NCI-H748 (cell line): ENCODE measurements at regions not wholly inside any gene's neighbourhood (a gene's known extent, or its start where the extent isn't known, plus 50 kb on each side); places are given as distances from the start of the nearest gene placed in this dataset.
A peak's percentile ranks its signal among the peaks of the same experiment; 100 is the strongest.

Experiments used
- DNase-seq: peaks from one replicate; lab custom pipeline; 2025; ENCODE audit not compliant: unreplicated experiment; lab: John Stamatoyannopoulos, UW

DNA sequence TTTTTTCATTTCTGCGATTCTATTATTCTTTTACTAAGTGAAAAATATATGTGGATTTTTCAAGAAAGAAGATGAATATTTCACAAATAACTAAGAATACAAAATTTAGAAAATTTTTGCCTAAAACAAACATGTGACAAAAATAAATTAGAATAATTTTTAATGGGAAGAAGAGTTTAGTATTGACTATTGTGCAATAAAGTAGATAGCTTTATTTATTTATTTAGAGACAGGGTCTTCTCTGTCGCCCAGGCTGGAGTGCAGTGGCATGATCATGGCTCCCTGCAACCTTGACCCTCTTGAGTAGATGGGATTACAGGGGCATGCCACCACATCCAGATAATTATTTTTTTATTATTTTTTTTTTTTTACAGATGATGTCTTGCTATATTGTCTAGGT, 95.3 kb upstream of the PAQR3 start:
- DNase-seq: no peak

DNA sequence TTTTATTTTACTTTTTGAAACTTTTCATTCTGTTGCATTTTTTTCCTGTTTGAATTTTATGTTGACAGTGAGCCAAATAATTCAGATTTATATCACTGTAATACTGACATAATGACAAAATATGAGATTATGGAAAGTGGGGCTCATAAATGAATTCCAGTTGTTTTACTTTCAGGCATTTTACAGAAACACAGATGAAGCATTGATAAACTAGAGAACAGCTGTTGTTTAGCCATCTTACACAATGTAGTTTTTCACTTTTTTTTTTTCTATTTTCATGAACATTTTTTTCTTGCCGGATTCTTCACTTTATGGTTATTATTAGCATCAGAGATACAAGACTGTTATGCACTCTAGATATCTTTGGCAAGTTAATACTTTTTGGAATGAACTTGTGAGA, 91.7 kb upstream of the PAQR3 start:
- DNase-seq: no peak

DNA sequence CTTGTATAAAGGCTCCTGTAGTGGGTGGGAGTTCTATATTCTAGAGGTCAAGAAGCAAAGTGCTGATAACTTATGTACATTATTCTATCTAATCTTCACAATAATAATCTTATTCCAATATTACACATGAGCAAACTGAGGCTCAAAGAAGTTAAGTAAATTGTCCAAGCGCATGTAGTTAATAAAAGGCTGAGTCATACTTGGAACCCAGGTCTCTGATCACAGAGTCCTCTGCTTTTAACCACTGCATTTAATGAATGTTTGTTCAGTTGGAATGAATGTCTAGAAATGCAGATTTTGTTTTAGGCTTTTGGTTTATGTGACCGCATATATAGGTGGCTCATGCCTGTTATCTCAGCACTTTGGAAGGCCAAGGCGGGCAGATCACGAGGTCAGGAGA, 88.4 kb upstream of the PAQR3 start:
- DNase-seq: no peak

DNA sequence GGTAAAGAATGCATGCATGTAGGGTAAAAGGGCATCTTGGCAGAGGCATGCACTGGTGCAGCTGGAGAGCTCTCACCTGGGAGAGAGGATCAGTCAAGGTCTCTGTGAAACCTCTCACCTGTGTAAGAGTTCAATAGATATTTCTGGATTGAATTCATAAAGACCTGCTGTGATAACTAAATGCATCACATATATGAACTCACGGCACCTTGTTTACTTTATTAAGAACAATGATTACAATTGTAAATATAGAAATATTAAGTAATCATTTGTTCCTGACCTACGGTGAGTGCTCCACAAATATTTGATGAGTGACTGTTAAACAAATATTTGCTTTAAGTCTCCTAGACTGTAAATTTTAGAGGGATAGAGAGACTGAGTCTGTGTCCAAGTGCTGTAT, 85.9 kb upstream of the PAQR3 start:
- DNase-seq: peak; percentile 61

DNA sequence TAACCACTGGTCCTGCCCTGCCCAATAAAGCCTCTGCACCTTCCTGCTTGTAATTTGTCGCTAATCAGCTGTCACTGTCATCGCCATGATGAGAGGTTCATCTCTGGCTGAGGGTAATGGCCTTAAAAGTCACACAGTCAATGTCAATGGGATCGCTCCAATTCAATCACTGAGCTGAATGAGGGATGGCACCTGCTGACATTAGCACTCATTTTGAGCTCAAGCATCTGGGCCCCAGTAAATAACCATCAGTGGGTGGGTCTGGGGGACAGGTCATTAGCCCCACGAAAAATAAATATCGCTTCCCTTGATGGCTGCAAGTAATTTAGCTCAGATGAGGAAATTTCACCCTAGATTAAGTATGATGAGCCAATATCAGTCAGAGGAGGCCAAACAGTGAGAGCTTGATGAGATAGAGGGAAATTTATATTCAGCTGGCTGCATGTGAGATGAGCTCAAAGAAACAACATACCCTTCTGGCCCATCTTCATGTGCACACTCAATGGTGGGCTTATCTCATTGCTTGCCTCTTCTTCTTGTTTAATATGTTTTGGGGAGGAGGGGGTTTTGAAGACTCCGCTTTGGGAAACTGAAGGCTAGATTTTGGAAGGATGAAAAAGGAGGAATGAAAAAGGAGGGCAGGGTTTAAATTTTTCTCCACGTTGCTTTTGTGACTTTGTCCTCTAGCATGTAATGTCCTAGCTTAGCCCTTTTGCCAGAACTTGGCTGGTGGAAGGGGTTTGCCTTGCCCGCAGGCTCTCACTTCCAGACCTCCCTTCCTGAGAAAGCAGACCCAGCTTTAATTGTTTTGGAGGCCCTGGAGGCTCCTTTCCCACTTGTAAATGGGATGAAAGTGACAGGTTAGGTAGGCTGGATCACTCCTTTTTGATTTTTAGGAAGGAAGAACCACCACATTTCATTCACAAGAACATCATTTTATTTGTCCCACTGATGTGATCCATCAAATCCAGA, 84.8 kb upstream of the PAQR3 start:
- DNase-seq: peak; percentile 77

DNA sequence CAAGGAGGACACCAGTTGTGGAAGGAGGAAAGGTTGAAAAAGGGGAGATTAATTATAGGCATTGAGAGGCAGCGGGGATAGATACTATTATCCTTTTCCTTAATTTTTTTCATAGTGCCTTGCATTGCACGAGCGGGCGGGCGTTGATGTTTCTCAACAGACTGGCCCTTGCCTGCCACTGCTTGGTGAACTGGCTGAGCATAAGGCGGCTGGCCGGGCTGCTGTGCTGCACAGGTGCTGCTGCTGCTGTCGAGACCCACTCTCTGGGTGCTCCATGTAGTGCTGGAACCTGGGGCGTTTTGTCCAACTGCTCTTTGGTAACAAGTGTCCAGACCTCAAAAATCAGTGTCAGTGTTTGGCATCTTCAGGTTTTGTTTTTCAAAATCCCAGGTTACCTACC, 83.3 kb upstream of the PAQR3 start:
- no peak for DNase-seq

DNA sequence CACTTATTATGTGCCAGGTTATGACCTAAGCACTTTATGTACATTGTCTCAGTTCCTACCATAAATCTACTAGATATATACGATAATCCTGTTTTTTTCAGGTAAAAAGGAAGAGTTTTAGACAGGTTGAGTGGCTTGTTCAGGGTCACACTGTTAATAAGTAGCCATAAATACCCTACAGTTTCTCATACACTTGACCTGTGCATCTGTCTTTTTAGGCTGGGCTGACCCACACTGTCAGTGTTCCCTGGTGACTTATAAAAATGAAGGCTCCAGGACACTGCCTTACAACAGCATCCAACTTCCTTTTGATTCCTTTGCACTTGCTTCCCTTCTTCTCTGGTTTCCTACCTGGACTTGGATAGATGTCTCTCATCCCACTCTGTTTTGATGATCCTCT, 78.2 kb upstream of the PAQR3 start:
- no peak for DNase-seq

DNA sequence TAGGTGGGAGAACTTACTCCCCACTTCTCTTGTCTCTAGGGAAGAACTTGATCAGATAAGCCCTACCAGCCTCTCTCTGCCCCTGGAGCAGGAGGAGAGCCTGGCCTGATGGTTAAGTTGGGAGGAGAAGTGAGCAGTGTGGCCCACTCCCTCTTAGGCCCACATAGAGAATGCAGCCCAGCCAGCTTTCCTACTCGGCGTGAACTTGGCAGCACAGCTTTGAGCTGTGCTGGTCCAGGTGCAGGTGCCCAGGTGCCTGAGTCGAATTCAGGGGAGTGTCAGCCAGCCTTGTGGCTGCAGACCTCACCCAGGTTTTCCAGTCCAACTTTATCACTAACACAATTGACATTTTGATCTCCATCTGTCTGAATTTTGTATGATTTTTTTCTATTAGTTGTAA, 77.6 kb upstream of the PAQR3 start:
- no peak for DNase-seq

DNA sequence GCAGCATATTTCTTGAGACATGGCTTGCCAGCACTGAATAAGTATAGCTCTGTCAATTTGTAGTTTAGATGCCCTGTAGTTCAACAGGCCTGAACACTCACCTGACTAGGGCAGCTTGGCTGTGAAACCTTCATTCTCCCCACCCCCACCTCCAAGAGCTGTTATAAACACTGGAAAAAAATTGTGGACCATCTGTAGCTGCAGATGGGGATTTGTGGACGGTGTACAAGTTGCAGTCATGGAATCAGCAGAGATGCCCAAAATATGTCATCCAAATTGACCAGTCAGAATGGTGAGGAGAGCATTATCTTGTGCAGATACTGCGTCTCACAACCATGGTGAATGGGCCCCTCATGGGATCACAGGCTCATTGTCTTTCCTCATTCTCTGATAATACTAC, 76.2 kb upstream of the PAQR3 start:
- no peak for DNase-seq

DNA sequence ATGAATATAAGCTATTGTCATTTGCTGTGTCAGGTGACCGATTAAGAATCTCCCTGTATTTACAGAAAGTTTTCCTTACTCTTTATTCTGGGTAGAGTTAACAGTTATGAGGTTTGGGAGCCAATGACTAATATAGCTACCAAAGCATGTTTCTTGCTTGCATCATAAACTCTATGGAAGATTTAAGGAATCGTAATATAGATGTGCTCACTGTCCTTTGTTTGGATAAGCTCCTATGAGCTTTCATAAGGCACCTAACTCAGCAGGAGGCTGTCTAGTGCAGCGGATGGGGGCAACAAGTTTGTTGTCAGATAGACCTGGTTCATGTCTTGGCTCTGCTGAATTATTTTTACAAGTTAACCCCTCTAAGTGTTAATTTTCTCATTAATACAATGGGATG, 75.0 kb upstream of the PAQR3 start:
- no peak for DNase-seq

DNA sequence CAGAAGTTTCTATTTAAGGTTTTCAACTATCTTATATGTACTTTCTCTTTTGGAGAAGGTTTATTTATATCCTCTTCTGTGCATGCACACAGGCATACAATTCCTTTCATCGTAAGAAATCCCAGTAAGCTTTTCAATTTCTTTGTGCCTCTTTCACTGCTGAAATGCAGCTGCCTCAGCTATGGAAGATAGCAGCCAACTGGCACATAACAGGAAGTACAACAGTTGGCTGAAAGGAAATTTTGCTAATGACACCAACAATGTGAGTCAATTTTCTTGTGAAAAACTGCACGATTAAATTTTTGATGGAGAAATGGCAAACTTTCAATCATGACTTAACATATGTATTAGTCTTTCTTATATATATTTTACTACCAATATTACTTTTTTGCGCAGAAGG, 74.5 kb upstream of the PAQR3 start:
- no peak for DNase-seq

DNA sequence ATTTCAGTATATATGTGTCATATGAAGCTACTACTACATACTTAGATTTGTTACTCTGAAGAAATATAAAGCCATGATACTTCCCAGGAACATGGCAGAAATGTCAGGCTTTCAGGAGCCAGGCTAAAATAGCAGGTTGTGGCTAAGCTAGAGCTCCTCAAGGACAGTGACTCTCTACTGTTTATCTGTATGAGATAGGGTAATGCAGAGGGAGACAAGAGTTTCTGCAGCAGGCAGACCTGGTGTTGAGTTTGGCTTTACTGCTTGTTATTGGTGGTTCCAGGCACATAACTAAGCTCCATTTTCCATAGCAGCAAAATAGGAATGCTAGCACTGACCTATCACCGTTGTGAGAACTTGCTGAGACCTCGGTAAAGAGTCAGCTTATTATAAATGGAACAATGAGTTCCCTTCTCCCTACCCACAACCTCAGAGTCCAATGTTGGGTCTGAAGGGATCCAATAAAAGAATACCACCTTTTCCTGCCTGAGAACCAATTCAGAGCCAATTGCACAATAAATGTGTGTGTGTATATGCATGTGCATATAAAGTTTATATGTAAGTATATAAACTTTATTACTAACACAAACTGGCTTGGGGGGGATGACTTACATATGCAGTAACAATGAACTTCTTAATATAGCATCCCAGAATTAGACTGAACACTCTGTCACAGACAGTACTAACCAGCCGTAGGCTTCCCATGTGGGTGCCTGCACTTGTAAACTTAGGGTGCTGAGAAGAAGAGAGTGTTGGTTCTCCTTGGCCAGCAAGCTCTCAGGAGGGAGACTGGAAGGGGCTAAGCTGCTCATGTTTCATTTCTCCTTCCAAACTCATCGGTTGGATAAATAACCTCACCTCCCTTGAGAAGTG, 51.9 kb upstream of the PAQR3 start:
- DNase-seq: no peak

DNA sequence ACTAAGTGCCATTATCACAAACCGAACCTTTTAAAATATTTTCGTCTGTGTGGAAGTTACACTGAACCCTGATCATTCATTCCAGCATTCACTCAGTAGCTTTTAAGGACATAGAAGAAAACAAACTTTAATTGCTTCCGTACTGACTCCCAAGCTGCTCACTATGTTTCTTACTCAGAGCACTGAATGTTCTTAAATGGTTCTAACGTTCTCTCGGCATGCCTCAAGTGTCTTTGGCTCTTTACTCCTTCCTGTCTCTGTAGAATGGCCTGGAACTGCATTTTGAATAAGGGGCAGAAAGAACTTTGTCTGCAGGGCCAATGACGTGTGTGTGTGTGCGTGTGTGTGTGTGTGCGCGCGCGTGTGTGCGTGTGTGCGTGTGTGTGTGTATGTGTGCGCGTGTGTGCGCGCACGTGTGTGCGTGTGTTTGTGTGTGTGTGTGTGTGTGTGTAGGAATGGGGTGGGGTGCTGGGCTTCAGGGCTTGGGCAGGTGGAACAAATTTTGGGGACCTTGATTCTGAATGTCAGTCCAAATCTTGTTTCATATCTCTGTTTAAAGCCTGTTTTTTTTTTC, 50.5 kb upstream of the PAQR3 start:
- DNase-seq: no peak
